ENCODE measurements at regions not wholly inside any gene's neighbourhood (a gene's known extent, or its start where the extent isn't known, plus 50 kb on each side); places are given as distances from the start of the nearest gene placed in this dataset.
"Not testable (repeated sequence)": the region's sequence is repeated elsewhere in the genome, so short reads cannot be mapped to it uniquely, and the experiment has no call there.

GRCh38 chr7:114180556-114181266, 233.9 kb upstream of the FOXP2 start:
- DNase-seq (ENCODE audit: low spot score) = no peak

- no peak for DNase-seq (ENCODE audit: low spot score)
These were observed 239.5 kb upstream of the FOXP2 start for GRCh38 chr7:114175125-114175524.

GRCh38 chr7:114173170-114173890, 241.3 kb upstream of the FOXP2 start:
- DNase-seq (ENCODE audit: low spot score) = no peak

- DNase-seq (ENCODE audit: low spot score) = not testable (repeated sequence)
These were observed 245.2 kb upstream of the FOXP2 start for GRCh38 chr7:114169389-114169788.

- DNase-seq (ENCODE audit: low spot score) = no peak
These were observed 242.1 kb upstream of the PPP1R3A start for GRCh38 chr7:114160925-114161324.

- DNase-seq (ENCODE audit: low spot score) = no peak
These were observed 240.0 kb upstream of the PPP1R3A start for GRCh38 chr7:114158854-114159253.

- DNase-seq (ENCODE audit: low spot score) = no peak
These were observed 239.5 kb upstream of the PPP1R3A start for GRCh38 chr7:114158275-114158674.

- no peak for DNase-seq (ENCODE audit: low spot score)
These were observed 237.4 kb upstream of the PPP1R3A start for GRCh38 chr7:114156178-114156577.

GRCh38 chr7:114155116-114156110, 236.6 kb upstream of the PPP1R3A start:
- DNase-seq (ENCODE audit: low spot score) = no peak

- DNase-seq (ENCODE audit: low spot score) = no peak
These were observed 234.9 kb upstream of the PPP1R3A start for GRCh38 chr7:114153700-114154099.

GRCh38 chr7:114152314-114152938, 233.6 kb upstream of the PPP1R3A start:
- DNase-seq (ENCODE audit: low spot score) = no peak

- no peak for DNase-seq (ENCODE audit: low spot score)
These were observed 233.0 kb upstream of the PPP1R3A start for GRCh38 chr7:114151777-114152176.

- DNase-seq (ENCODE audit: low spot score) = no peak
These were observed 231.9 kb upstream of the PPP1R3A start for GRCh38 chr7:114150689-114151088.

GRCh38 chr7:114148779-114149178, 230.0 kb upstream of the PPP1R3A start:
- no peak for DNase-seq (ENCODE audit: low spot score)

- DNase-seq (ENCODE audit: low spot score) = no peak
These were observed 222.6 kb upstream of the PPP1R3A start for GRCh38 chr7:114141415-114141814.

- DNase-seq (ENCODE audit: low spot score) = no peak
These were observed 221.8 kb upstream of the PPP1R3A start for GRCh38 chr7:114140561-114140960.

- DNase-seq (ENCODE audit: low spot score) = not testable (repeated sequence)
These were observed 220.9 kb upstream of the PPP1R3A start for GRCh38 chr7:114139690-114140089.

- no peak for DNase-seq (ENCODE audit: low spot score)
These were observed 219.8 kb upstream of the PPP1R3A start for GRCh38 chr7:114138587-114138986.

GRCh38 chr7:114133717-114134116, 214.9 kb upstream of the PPP1R3A start:
- DNase-seq (ENCODE audit: low spot score) = no peak

- no peak for DNase-seq (ENCODE audit: low spot score)
These were observed 212.1 kb upstream of the PPP1R3A start for GRCh38 chr7:114130866-114131265.

- DNase-seq (ENCODE audit: low spot score) = no peak
These were observed 210.1 kb upstream of the PPP1R3A start for GRCh38 chr7:114128880-114129279.

GRCh38 chr7:114126095-114126494, 207.3 kb upstream of the PPP1R3A start:
- no peak for DNase-seq (ENCODE audit: low spot score)
